LNCAP (cell line): ENCODE measurements at regions not wholly inside any gene's neighbourhood (a gene's known extent, or its start where the extent isn't known, plus 50 kb on each side); places are given as distances from the start of the nearest gene placed in this dataset.

Experiments used
- CTCF ChIP-seq: fragments of 450-650 bp; IDR thresholded peaks from 2 replicates; pipeline ENCODE4 v1.5.1; 2017; ENCODE audit warnings: mild to moderate bottlenecking

DNA sequence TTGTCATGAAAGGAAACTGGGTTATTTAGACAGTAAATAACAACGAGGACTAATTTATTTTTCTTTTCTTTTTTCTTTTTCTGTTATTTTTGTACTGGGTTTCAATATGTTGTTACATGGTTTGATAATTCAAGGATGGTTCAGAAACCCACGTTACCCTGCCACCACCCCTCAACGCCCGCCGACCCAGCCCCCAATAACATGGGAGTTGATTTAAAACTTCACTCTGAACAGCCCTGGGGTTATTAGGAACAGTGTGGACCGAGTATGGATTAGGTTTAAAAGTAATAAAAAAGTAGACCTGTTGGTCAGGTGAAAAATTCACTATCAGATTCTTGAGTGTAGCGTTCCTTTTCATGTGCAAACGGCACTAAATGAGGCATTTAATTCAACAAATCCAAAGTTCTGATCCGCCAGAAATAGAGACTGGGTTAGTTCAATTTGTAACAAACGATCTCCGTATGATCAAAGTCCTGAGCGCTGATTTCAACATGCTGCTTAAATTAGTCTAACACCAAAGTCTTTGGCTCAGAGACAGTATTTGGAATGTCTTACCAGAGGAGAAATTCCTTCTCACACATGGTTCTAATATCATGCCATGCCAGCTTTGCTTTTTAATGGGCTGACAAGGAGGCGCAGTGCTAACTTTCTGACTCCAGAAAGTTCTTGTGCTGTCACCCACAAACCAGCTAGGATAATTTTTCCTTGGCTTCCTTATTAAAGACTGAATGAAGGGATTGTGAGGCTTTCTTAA lies 173.1 kb upstream of the IRX3 start:
- TF ChIP-seq CTCF = no peak

GRCh38 chr16:54458923-54459322 lies 172.3 kb upstream of the IRX3 start:
- TF ChIP-seq CTCF = no peak

- no peak for TF ChIP-seq CTCF
Observed at GRCh38 chr16:54456291-54456690, 169.7 kb upstream of the IRX3 start.

DNA sequence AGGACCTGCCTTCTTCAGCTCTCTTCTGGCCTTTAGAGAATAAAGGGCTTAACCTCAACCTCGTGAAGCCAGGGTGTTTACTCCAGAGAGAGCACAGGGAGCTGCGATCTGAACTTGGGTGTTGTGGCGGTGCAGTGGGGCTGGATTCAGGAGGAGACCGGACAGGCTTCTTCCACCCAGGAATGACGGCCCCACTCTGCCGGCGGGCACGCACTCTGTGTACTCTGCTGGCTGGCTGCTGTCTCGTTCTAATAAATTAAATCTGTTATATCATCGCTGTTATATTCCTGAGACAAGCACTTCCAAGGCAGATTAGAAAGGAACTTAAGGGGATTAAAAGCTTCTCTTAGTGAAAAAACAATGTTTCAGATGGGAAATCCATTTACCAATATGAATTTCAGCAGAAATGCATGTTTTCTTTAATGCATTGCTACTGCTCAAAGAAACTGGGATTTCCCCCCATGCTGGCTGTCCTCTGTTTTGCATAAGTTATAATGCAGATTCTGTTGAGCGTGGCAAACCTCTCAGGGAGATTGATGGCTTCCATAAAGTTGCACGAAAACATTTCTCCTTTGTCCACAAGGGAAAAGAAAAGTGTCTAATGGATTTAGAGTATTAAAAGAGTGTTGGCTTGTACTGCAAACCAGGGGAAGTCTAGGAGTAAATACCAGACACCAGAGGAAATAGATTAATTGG lies 168.6 kb upstream of the IRX3 start:
- no peak for TF ChIP-seq CTCF

GRCh38 chr16:54454616-54455015 lies 168.0 kb upstream of the IRX3 start:
- TF ChIP-seq CTCF = no peak

DNA sequence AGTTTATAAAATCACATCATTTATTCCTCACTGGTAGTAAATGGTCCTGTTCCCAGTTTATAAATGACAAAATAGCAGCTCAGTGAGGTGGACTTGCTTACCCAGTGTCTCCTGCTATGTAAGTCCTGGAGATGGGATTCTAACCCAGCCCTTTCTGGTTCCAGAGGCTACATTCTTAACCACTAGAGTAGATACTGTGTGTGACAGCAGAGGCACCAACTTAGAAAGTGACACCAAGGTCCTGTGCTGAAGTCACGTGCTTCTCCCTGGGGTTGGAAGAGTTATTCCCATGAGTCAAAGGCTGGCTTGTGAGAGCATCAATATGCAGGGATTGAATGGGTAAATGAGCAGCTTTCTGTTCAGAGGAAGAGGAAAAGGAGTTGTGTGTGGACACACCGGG lies 167.3 kb upstream of the IRX3 start:
- no peak for TF ChIP-seq CTCF

GRCh38 chr16:54447576-54448440 lies 161.2 kb upstream of the IRX3 start:
- no peak for TF ChIP-seq CTCF
